ENCODE measurements at regions not wholly inside any gene's neighbourhood (a gene's known extent, or its start where the extent isn't known, plus 50 kb on each side); places are given as distances from the start of the nearest gene placed in this dataset.
A peak's percentile ranks its signal among the peaks of the same experiment; 100 is the strongest.

DNA sequence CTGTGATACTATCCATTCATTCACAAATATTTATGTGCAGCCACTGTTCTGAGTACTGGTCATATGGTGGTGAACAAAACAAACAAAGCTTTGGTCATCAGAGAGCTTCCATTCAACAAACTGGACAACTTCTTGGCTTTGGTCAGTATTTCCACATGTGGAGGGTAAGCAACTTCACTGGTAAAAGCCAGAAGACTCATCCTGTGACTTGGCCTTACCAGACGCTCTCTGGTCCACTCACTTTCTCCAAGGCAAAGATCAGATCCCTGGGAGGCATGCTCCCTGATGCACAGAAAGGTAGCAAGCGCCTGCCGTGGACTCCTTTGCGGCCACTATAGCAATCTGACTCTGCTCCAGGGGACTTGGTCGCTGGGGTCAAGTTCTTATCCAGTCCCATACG, 179.5 kb downstream of the EN1 start:
- Histone ChIP-seq H3K79me2 (ENCODE audit: control insufficient read depth, insufficient read depth, low read length, unreplicated experiment) (no peaks in the 10 kb centered on the region), H3K4me3 (ENCODE audit: low read depth, low read length) (peak overlapping the region; percentile 62; the same call in 1 of the 2 replicates), H3K36me3 (ENCODE audit: insufficient read depth, low read length) (no peaks in the 10 kb centered on the region), H2AFZ (ENCODE audit: low read length, unreplicated experiment) (no peak overlapping the region), H3K27me3 (ENCODE audit: insufficient read depth, low read length) (no peaks in the 10 kb centered on the region), H3K27ac (ENCODE audit: low read depth, low read length) (peak overlapping the region; percentile 99), H3K4me1 (ENCODE audit: control insufficient read depth, insufficient read depth, low read length, unreplicated experiment) (peaks cover 56% of the 10 kb centered on the region)

- peaks cover 50% of the 10 kb centered on the region for H3K4me1 ChIP-seq (ENCODE audit: control insufficient read depth, insufficient read depth, low read length, unreplicated experiment)
Measured at GRCh38 chr2:118667348-118667747, 180.1 kb downstream of the EN1 start.

DNA sequence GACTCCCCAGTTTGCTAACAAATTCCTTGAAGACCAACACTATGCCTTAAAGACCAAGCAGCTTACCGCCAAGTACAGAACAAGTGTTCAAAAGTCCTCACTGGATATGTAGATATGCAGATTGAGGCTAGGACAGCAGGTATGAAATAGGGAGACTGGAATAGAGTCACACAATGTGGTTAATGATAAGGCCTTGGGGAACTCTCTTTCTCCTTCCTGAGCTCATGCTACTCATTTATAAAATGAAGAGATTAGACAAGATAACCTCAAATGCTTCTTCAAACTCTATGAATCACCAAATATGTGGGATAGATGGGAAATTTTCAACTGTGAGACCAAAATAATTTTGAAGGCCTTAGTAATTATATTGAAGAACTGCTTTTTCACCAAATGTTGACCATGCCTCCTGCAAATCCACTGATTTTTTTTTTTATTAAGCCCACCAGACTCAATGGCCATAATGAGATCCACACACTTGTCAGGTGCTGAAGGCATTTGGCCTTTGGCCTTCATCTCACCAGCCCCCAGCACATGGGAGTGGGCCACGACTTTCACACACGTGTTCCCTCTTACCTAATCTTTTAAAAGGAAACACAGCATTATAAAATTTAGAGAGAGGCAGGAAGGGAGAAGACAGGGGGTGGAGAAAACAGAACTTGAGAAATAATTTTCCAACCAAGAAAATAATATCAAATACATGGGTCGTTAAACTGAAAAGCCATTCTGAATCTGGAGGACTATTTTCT, 181.5 kb downstream of the EN1 start:
- no peak overlapping the region for H3K27ac ChIP-seq (ENCODE audit: low read depth, low read length)
- H3K79me2 ChIP-seq (ENCODE audit: control insufficient read depth, insufficient read depth, low read length, unreplicated experiment) = no peaks in the 10 kb centered on the region
- no peaks in the 10 kb centered on the region for H3K36me3 ChIP-seq (ENCODE audit: insufficient read depth, low read length)
- no peak overlapping the region for H2AFZ ChIP-seq (ENCODE audit: low read length, unreplicated experiment)
- H3K27me3 ChIP-seq (ENCODE audit: insufficient read depth, low read length) = no peaks in the 10 kb centered on the region
- H3K4me3 ChIP-seq (ENCODE audit: low read depth, low read length) = no peak overlapping the region
- peaks cover 36% of the 10 kb centered on the region for H3K4me1 ChIP-seq (ENCODE audit: control insufficient read depth, insufficient read depth, low read length, unreplicated experiment)

More at GRCh38 chr2:118667348-118667747, 180.1 kb downstream of the EN1 start:
- Histone ChIP-seq H3K4me3 (ENCODE audit: low read depth, low read length) (peak overlapping the region; percentile 62; the same call in 1 of the 2 replicates), H2AFZ (ENCODE audit: low read length, unreplicated experiment) (no peak overlapping the region), H3K27me3 (ENCODE audit: insufficient read depth, low read length) (no peaks in the 10 kb centered on the region), H3K36me3 (ENCODE audit: insufficient read depth, low read length) (no peaks in the 10 kb centered on the region), H3K27ac (ENCODE audit: low read depth, low read length) (peak overlapping the region; percentile 99), H3K79me2 (ENCODE audit: control insufficient read depth, insufficient read depth, low read length, unreplicated experiment) (no peaks in the 10 kb centered on the region)

GRCh38 chr2:118661179-118661578, 186.3 kb downstream of the EN1 start:
- H3K4me1 ChIP-seq (ENCODE audit: control insufficient read depth, insufficient read depth, low read length, unreplicated experiment) = no peaks in the 10 kb centered on the region

DNA sequence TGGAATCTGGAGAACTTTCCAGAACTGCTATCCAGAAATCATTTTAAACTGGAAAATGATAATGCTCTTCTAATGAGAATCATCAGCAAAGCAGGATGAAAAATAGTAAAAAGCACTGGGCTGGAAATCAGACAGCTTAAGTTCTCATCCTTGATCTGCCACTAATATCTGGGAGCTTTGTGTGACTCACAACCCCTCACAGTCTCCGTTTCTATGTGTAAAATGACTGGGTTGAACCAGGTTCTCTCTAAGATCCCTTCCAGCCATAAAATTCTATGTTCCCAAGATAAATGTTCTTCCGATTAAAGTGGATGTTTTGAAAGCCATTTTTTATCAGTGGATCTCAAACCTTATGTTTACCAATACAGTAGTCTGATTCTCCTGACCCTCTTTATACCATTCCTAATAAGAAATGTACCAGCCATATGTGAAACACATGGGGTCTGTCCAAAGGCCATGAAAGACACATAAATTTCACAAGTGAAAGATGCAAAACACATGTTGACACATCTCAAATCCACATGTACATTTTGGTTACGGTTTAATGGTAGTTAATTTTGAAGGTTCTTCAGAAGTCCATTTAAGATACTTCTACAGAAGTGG, 188.8 kb downstream of the EN1 start:
- Histone ChIP-seq H3K4me1 (ENCODE audit: control insufficient read depth, insufficient read depth, low read length, unreplicated experiment) (no peaks in the 10 kb centered on the region), H3K36me3 (ENCODE audit: insufficient read depth, low read length) (no peaks in the 10 kb centered on the region), H3K4me3 (ENCODE audit: low read depth, low read length) (no peak overlapping the region), H3K79me2 (ENCODE audit: control insufficient read depth, insufficient read depth, low read length, unreplicated experiment) (no peaks in the 10 kb centered on the region), H3K27ac (ENCODE audit: low read depth, low read length) (no peak overlapping the region), H2AFZ (ENCODE audit: low read length, unreplicated experiment) (no peak overlapping the region), H3K27me3 (ENCODE audit: insufficient read depth, low read length) (no peaks in the 10 kb centered on the region)

More at GRCh38 chr2:118661179-118661578, 186.3 kb downstream of the EN1 start:
- Histone ChIP-seq H3K27me3 (ENCODE audit: insufficient read depth, low read length) (no peaks in the 10 kb centered on the region), H3K79me2 (ENCODE audit: control insufficient read depth, insufficient read depth, low read length, unreplicated experiment) (no peaks in the 10 kb centered on the region), H2AFZ (ENCODE audit: low read length, unreplicated experiment) (no peak overlapping the region), H3K4me3 (ENCODE audit: low read depth, low read length) (no peak overlapping the region), H3K36me3 (ENCODE audit: insufficient read depth, low read length) (no peaks in the 10 kb centered on the region), H3K27ac (ENCODE audit: low read depth, low read length) (no peak overlapping the region)

DNA sequence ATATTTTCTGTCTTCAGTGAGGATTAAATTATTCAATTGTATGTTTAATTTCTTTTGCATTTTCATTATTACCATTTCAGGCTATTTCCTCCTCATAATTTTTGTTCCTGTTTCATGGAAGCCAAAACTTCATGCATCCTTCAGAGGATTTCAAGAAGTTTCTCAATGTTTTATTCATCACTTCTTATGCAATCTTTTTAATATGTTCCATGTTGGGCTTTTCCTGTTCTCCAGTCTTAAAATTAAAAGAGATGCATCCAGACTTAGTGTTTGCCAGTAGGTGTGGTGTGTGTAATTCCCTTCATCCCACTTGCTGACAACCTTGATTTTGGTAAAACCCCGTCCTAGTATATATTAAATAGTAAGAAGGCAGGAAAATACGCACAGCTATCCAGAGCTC, 190.0 kb downstream of the EN1 start:
- Histone ChIP-seq H3K27ac (ENCODE audit: low read depth, low read length) (no peak overlapping the region), H3K79me2 (ENCODE audit: control insufficient read depth, insufficient read depth, low read length, unreplicated experiment) (no peaks in the 10 kb centered on the region), H2AFZ (ENCODE audit: low read length, unreplicated experiment) (no peak overlapping the region), H3K4me3 (ENCODE audit: low read depth, low read length) (no peak overlapping the region), H3K4me1 (ENCODE audit: control insufficient read depth, insufficient read depth, low read length, unreplicated experiment) (no peaks in the 10 kb centered on the region), H3K27me3 (ENCODE audit: insufficient read depth, low read length) (no peaks in the 10 kb centered on the region), H3K36me3 (ENCODE audit: insufficient read depth, low read length) (no peaks in the 10 kb centered on the region)

DNA sequence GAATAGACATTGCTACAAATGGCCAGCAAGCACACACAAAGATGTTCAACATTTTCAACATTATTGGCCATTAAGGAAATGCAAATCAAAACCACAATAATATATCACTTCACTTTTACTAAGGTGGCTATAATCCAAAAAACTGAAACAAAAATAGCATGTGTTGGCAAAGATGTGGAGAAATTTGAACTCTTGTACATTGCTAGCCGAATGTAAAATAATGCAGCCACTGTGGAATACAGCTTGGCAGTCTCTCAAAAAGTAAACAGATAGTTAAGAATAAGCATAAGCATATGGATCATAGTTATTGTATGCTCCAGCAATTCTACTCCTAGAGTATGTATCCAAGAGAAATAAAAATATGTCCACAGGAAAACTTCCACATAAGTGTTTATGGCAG, 192.5 kb downstream of the EN1 start:
- Histone ChIP-seq H3K79me2 (ENCODE audit: control insufficient read depth, insufficient read depth, low read length, unreplicated experiment) (no peaks in the 10 kb centered on the region), H3K27me3 (ENCODE audit: insufficient read depth, low read length) (no peaks in the 10 kb centered on the region), H3K4me3 (ENCODE audit: low read depth, low read length) (no peak overlapping the region), H2AFZ (ENCODE audit: low read length, unreplicated experiment) (no peak overlapping the region), H3K36me3 (ENCODE audit: insufficient read depth, low read length) (no peaks in the 10 kb centered on the region), H3K27ac (ENCODE audit: low read depth, low read length) (no peak overlapping the region), H3K4me1 (ENCODE audit: control insufficient read depth, insufficient read depth, low read length, unreplicated experiment) (no peaks in the 10 kb centered on the region)

GRCh38 chr2:118650327-118650726, 197.1 kb downstream of the EN1 start:
- no peak overlapping the region for H3K27ac ChIP-seq (ENCODE audit: low read depth, low read length)
- H2AFZ ChIP-seq (ENCODE audit: low read length, unreplicated experiment) = no peak overlapping the region
- H3K79me2 ChIP-seq (ENCODE audit: control insufficient read depth, insufficient read depth, low read length, unreplicated experiment) = no peaks in the 10 kb centered on the region
- H3K36me3 ChIP-seq (ENCODE audit: insufficient read depth, low read length) = no peaks in the 10 kb centered on the region
- no peaks in the 10 kb centered on the region for H3K27me3 ChIP-seq (ENCODE audit: insufficient read depth, low read length)
- no peak overlapping the region for H3K4me3 ChIP-seq (ENCODE audit: low read depth, low read length)
- no peaks in the 10 kb centered on the region for H3K4me1 ChIP-seq (ENCODE audit: control insufficient read depth, insufficient read depth, low read length, unreplicated experiment)

GRCh38 chr2:118645876-118646275, 201.6 kb downstream of the EN1 start:
- no peaks in the 10 kb centered on the region for H3K27me3 ChIP-seq (ENCODE audit: insufficient read depth, low read length)
- H3K79me2 ChIP-seq (ENCODE audit: control insufficient read depth, insufficient read depth, low read length, unreplicated experiment) = no peaks in the 10 kb centered on the region
- H3K4me3 ChIP-seq (ENCODE audit: low read depth, low read length) = no peak overlapping the region
- H3K27ac ChIP-seq (ENCODE audit: low read depth, low read length) = no peak overlapping the region
- H2AFZ ChIP-seq (ENCODE audit: low read length, unreplicated experiment) = no peak overlapping the region
- H3K36me3 ChIP-seq (ENCODE audit: insufficient read depth, low read length) = no peaks in the 10 kb centered on the region
- no peaks in the 10 kb centered on the region for H3K4me1 ChIP-seq (ENCODE audit: control insufficient read depth, insufficient read depth, low read length, unreplicated experiment)

- Histone ChIP-seq H3K4me3 (ENCODE audit: low read depth, low read length) (no peak overlapping the region), H3K79me2 (ENCODE audit: control insufficient read depth, insufficient read depth, low read length, unreplicated experiment) (no peaks in the 10 kb centered on the region), H2AFZ (ENCODE audit: low read length, unreplicated experiment) (no peak overlapping the region), H3K27ac (ENCODE audit: low read depth, low read length) (no peak overlapping the region), H3K27me3 (ENCODE audit: insufficient read depth, low read length) (no peaks in the 10 kb centered on the region), H3K36me3 (ENCODE audit: insufficient read depth, low read length) (no peaks in the 10 kb centered on the region), H3K4me1 (ENCODE audit: control insufficient read depth, insufficient read depth, low read length, unreplicated experiment) (no peaks in the 10 kb centered on the region)
Measured at GRCh38 chr2:118644190-118644589, 203.3 kb downstream of the EN1 start.

DNA sequence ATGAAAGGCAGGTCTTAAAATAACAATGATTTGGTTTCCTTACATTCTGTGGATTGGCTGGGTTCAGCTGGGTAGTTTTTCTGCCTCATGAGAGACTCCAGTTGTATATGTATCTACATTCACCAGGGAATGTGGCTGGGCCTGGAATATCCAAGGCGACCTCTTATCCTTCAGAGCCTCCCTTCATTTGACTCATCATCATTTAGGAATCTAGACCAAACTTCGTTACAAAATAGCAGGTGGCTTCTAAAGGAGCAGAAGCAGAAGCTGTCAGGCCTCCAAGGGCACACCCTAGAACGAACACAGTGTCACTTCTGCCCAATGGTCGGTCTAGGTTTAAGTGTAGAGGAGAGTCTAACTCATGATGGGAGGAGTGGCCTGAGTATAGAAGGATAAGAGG, 204.2 kb downstream of the EN1 start:
- H3K79me2 ChIP-seq (ENCODE audit: control insufficient read depth, insufficient read depth, low read length, unreplicated experiment) = no peaks in the 10 kb centered on the region
- H3K4me3 ChIP-seq (ENCODE audit: low read depth, low read length) = no peak overlapping the region
- no peaks in the 10 kb centered on the region for H3K4me1 ChIP-seq (ENCODE audit: control insufficient read depth, insufficient read depth, low read length, unreplicated experiment)
- no peak overlapping the region for H2AFZ ChIP-seq (ENCODE audit: low read length, unreplicated experiment)
- H3K27ac ChIP-seq (ENCODE audit: low read depth, low read length) = no peak overlapping the region
- H3K36me3 ChIP-seq (ENCODE audit: insufficient read depth, low read length) = no peaks in the 10 kb centered on the region
- no peaks in the 10 kb centered on the region for H3K27me3 ChIP-seq (ENCODE audit: insufficient read depth, low read length)

Data from ACC112 (cell line).